Fibroblast of peridontal ligament (primary cell): ENCODE measurements at regions not wholly inside any gene's neighbourhood (a gene's known extent, or its start where the extent isn't known, plus 50 kb on each side); places are given as distances from the start of the nearest gene placed in this dataset.
A peak's percentile ranks its signal among the peaks of the same experiment; 100 is the strongest.

Experiments used
- DNase-seq: peaks from one replicate; pipeline ENCODE4 v3.0.0-alpha.2; 2010; ENCODE audit errors: extremely low read depth

GRCh38 chr5:104763216-104763615 lies 1200.6 kb upstream of the NUDT12 start:
- DNase-seq, result no peak

- no peak for DNase-seq
These were observed 1195.3 kb upstream of the NUDT12 start for GRCh38 chr5:104757915-104758314.

GRCh38 chr5:104755806-104756205 lies 1193.2 kb upstream of the NUDT12 start:
- DNase-seq, result no peak

GRCh38 chr5:104754311-104754995 lies 1191.9 kb upstream of the NUDT12 start:
- DNase-seq, result no peak

GRCh38 chr5:104751969-104752368 lies 1189.4 kb upstream of the NUDT12 start:
- DNase-seq, result no peak

GRCh38 chr5:104739905-104740304 lies 1177.3 kb upstream of the NUDT12 start:
- no peak for DNase-seq

GRCh38 chr5:104739503-104739902 lies 1176.9 kb upstream of the NUDT12 start:
- DNase-seq, result no peak

GRCh38 chr5:104736073-104736472 lies 1173.5 kb upstream of the NUDT12 start:
- DNase-seq, result no peak

- no peak for DNase-seq
These were observed 1171.5 kb upstream of the NUDT12 start for GRCh38 chr5:104734046-104734445.

- no peak for DNase-seq
These were observed 1170.6 kb upstream of the NUDT12 start for GRCh38 chr5:104733063-104733669.

GRCh38 chr5:104731331-104731730 lies 1168.7 kb upstream of the NUDT12 start:
- no peak for DNase-seq

- DNase-seq, result no peak
These were observed 1145.4 kb upstream of the NUDT12 start for GRCh38 chr5:104708027-104708426.

GRCh38 chr5:104706600-104706999 lies 1144.0 kb upstream of the NUDT12 start:
- DNase-seq, result no peak

- no peak for DNase-seq
These were observed 1139.6 kb upstream of the NUDT12 start for GRCh38 chr5:104702212-104702611.

- DNase-seq, result no peak
These were observed 1136.8 kb upstream of the NUDT12 start for GRCh38 chr5:104699438-104699837.

- no peak for DNase-seq
These were observed 1098.7 kb upstream of the NUDT12 start for GRCh38 chr5:104661256-104661655.

- DNase-seq, result no peak
These were observed 1096.9 kb upstream of the NUDT12 start for GRCh38 chr5:104659497-104659896.

- peak; percentile 2 for DNase-seq
These were observed 1089.8 kb upstream of the NUDT12 start for GRCh38 chr5:104652271-104652861.

GRCh38 chr5:104650313-104651055 lies 1087.9 kb upstream of the NUDT12 start:
- DNase-seq, result no peak

- no peak for DNase-seq
These were observed 1083.8 kb upstream of the NUDT12 start for GRCh38 chr5:104646416-104646815.

GRCh38 chr5:104643320-104643719 lies 1080.7 kb upstream of the NUDT12 start:
- no peak for DNase-seq

GRCh38 chr5:104635227-104635626 lies 1072.6 kb upstream of the NUDT12 start:
- DNase-seq, result peak; percentile 65

GRCh38 chr5:104628911-104629310 lies 1066.3 kb upstream of the NUDT12 start:
- DNase-seq, result peak; percentile 40
